CD4-positive, alpha-beta T cell treated with Interleukin-6 for 4 hours (primary cell): ENCODE measurements at regions not wholly inside any gene's neighbourhood (a gene's known extent, or its start where the extent isn't known, plus 50 kb on each side); places are given as distances from the start of the nearest gene placed in this dataset.

Experiments
- DNase-seq: peaks from one replicate; pipeline ENCODE4 v3.0.0-alpha.2; 2020; ENCODE audit warnings: mixed read lengths

GRCh38 chr5:29370248-29370647, 1823.2 kb upstream of the CDH6 start:
- DNase-seq = no peak

GRCh38 chr5:29367176-29367833, 1826.2 kb upstream of the CDH6 start:
- no peak for DNase-seq

GRCh38 chr5:29351170-29351569, 1842.3 kb upstream of the CDH6 start:
- no peak for DNase-seq

- DNase-seq = no peak
Observed at GRCh38 chr5:29337030-29337429, 1856.5 kb upstream of the CDH6 start.

GRCh38 chr5:29321591-29321990, 1871.9 kb upstream of the CDH6 start:
- no peak for DNase-seq

GRCh38 chr5:29309359-29309758, 1884.1 kb upstream of the CDH6 start:
- no peak for DNase-seq

- no peak for DNase-seq
Observed at GRCh38 chr5:29307478-29307877, 1886.0 kb upstream of the CDH6 start.

GRCh38 chr5:29304545-29304944, 1888.9 kb upstream of the CDH6 start:
- DNase-seq = no peak

- no peak for DNase-seq
Observed at GRCh38 chr5:29296548-29296947, 1896.9 kb upstream of the CDH6 start.

- DNase-seq = no peak
Observed at GRCh38 chr5:29277642-29278041, 1915.8 kb upstream of the CDH6 start.

GRCh38 chr5:29276371-29276770, 1917.1 kb upstream of the CDH6 start:
- no peak for DNase-seq

- no peak for DNase-seq
Observed at GRCh38 chr5:29263915-29264351, 1929.6 kb upstream of the CDH6 start.

- DNase-seq = no peak
Observed at GRCh38 chr5:29262339-29263123, 1931.0 kb upstream of the CDH6 start.

- no peak for DNase-seq
Observed at GRCh38 chr5:29261213-29261612, 1932.3 kb upstream of the CDH6 start.

- DNase-seq = no peak
Observed at GRCh38 chr5:29252390-29252789, 1941.1 kb upstream of the CDH6 start.

GRCh38 chr5:29247346-29248028, 1946.0 kb upstream of the CDH6 start:
- no peak for DNase-seq

GRCh38 chr5:29240379-29240778, 1953.1 kb upstream of the CDH6 start:
- no peak for DNase-seq

GRCh38 chr5:29239606-29240005, 1953.9 kb upstream of the CDH6 start:
- no peak for DNase-seq

- no peak for DNase-seq
Observed at GRCh38 chr5:29238115-29238514, 1955.4 kb upstream of the CDH6 start.

GRCh38 chr5:29231154-29231553, 1962.3 kb upstream of the CDH6 start:
- no peak for DNase-seq

- no peak for DNase-seq
Observed at GRCh38 chr5:29230591-29230990, 1962.9 kb upstream of the CDH6 start.

GRCh38 chr5:29229461-29229860, 1964.0 kb upstream of the CDH6 start:
- DNase-seq = no peak

GRCh38 chr5:29218138-29218537, 1975.3 kb upstream of the CDH6 start:
- DNase-seq = no peak

- DNase-seq = no peak
Observed at GRCh38 chr5:29214839-29215238, 1978.6 kb upstream of the CDH6 start.
